Keratinocyte (primary cell): ENCODE measurements at regions not wholly inside any gene's neighbourhood (a gene's known extent, or its start where the extent isn't known, plus 50 kb on each side); places are given as distances from the start of the nearest gene placed in this dataset.

Source experiments
- DNase-seq: peaks from one replicate; pipeline ENCODE4 v3.0.0-alpha.2; 2011; ENCODE audit warnings: low read depth, missing footprints, low spot score
- FAIRE-seq: peaks from 2 replicates; lab custom pipeline; 2011; peaks lifted over from hg19 to GRCh38; lab: Jason Lieb, UNC
- H2AFZ ChIP-seq: 2 replicates; pipeline ENCODE4 v1.6.0; 2012; ENCODE audit warnings: low read length, control low read depth, inconsistent platforms; ENCODE audit not compliant: control insufficient read depth
- H3K27ac ChIP-seq: 2 replicates; pipeline ENCODE4 v1.5.1; 2011; ENCODE audit warnings: low read length; ENCODE audit not compliant: control insufficient read depth, insufficient read depth
- H3K27me3 ChIP-seq: 3 replicates; pipeline ENCODE4 v1.6.0; 2011; ENCODE audit warnings: low read length; ENCODE audit not compliant: control insufficient read depth, insufficient read depth; ENCODE audit errors: extremely low read depth
- H3K36me3 ChIP-seq, 2 experiments: 2 replicates in 1 of 2; 3 replicates in 1 of 2; pipeline ENCODE4 v1.5.1; 2011; ENCODE audit warnings: low read length in 2 of 2, mild to moderate bottlenecking in 1 of 2; ENCODE audit not compliant: control insufficient read depth in 2 of 2, insufficient read depth in 2 of 2; ENCODE audit errors: extremely low read depth in 1 of 2
- H3K4me1 ChIP-seq: 3 replicates; pipeline ENCODE4 v1.5.1; 2011; ENCODE audit warnings: low read length; ENCODE audit not compliant: control insufficient read depth, insufficient read depth; ENCODE audit errors: extremely low read depth
- H3K4me2 ChIP-seq: 3 replicates; pipeline ENCODE4 v1.6.0; 2011; ENCODE audit warnings: low read depth, low read length; ENCODE audit not compliant: control insufficient read depth, insufficient read depth; ENCODE audit errors: extremely low read depth
- H3K4me3 ChIP-seq, 3 experiments: fragments of 200-600 bp in 1 of 3; sonication (generic) in 1 of 3; 2 replicates in 2 of 3; 3 replicates in 1 of 3; pipeline ENCODE4 v1.5.1; 2011 to 2016; ENCODE audit warnings: low read length in 3 of 3, mild to moderate bottlenecking in 3 of 3, control low read depth in 2 of 3, inconsistent platforms in 1 of 3, low read depth in 1 of 3, mixed read lengths in 1 of 3, mixed run types in 1 of 3, moderate library complexity in 1 of 3; ENCODE audit not compliant: control insufficient read depth in 2 of 3, insufficient read depth in 2 of 3; ENCODE audit errors: extremely low read depth in 1 of 3
- H3K79me2 ChIP-seq: 2 replicates; pipeline ENCODE4 v1.6.0; 2012; ENCODE audit warnings: low read length; ENCODE audit not compliant: control insufficient read depth, insufficient read depth
- H3K9ac ChIP-seq: 3 replicates; pipeline ENCODE4 v1.6.0; 2011; ENCODE audit warnings: low read length; ENCODE audit not compliant: control insufficient read depth, insufficient read depth; ENCODE audit errors: extremely low read depth
- H3K9me1 ChIP-seq: 3 replicates; pipeline ENCODE4 v1.6.0; 2011; ENCODE audit warnings: low read length; ENCODE audit not compliant: control insufficient read depth, insufficient read depth; ENCODE audit errors: extremely low read depth
- H3K9me3 ChIP-seq: 2 replicates; pipeline ENCODE4 v1.5.1; 2012; ENCODE audit warnings: low read depth, low read length; ENCODE audit not compliant: control insufficient read depth
- H4K20me1 ChIP-seq: 3 replicates; pipeline ENCODE4 v1.6.0; 2011; ENCODE audit warnings: low read length; ENCODE audit not compliant: control insufficient read depth, insufficient read depth; ENCODE audit errors: extremely low read depth
- CTCF ChIP-seq, 3 experiments: IDR thresholded peaks in 1 of 3; conservative IDR thresholded peaks in 1 of 3; optimal IDR thresholded peaks in 1 of 3; 2 replicates in 2 of 3; 3 replicates in 1 of 3; pipeline versions ENCODE3 to v1.5.1; 2011; ENCODE audit warnings: low read length in 3 of 3, mild to moderate bottlenecking in 3 of 3, moderate library complexity in 2 of 3, control low read depth in 1 of 3, inconsistent platforms in 1 of 3; ENCODE audit not compliant: insufficient read depth in 2 of 3; ENCODE audit errors: extremely low read depth in 1 of 3
- EZH2 ChIP-seq: IDR thresholded peaks from one replicate; pipeline ENCODE4 v1.6.1; 2012; ENCODE audit warnings: inconsistent platforms, mild to moderate bottlenecking, low read length, moderate library complexity
- dilution Hi-C: fragments of 300-500 bp; cut with MboI; formaldehyde crosslinking; loops from one replicate; pipeline ENCODE4 v1.7.0; 2020; ENCODE audit warnings: low sequenced_read_pairs; ENCODE audit not compliant: extremely low pct_ligation_motif_present

- Histone ChIP-seq H4K20me1 (no peaks in the 10 kb centered on the region), H3K4me2 (no peak overlapping the region), H3K36me3 (no peaks in the 10 kb centered on the region), H3K27ac (no peak overlapping the region), H3K4me3 (no peak overlapping the region), H3K4me1 (no peaks in the 10 kb centered on the region), H3K79me2 (no peaks in the 10 kb centered on the region), H3K27me3 (peaks cover 5% of the 10 kb centered on the region), H3K9ac (no peak overlapping the region), H3K9me3 (no peaks in the 10 kb centered on the region), H2AFZ (no peak overlapping the region), H3K9me1 (no peaks in the 10 kb centered on the region)
- no peak for FAIRE-seq
- TF ChIP-seq CTCF (optimal IDR thresholded peaks at IDR 0.05 in 1 of 3, IDR thresholded peaks at IDR 0.05 in 1 of 3, conservative IDR thresholded peaks at IDR 0.05 in 1 of 3; ENCODE audit: extremely low read depth in 1 of 3, insufficient read depth in 2 of 3, low read length in 3 of 3): no peak
- no peak for TF ChIP-seq EZH2
- DNase-seq: no peak
- dilution Hi-C loops: no loop called here
Observed at GRCh38 chr3:194268654-194269512, 82.2 kb downstream of the CPN2 start.

GRCh38 chr3:194269610-194270145 is 81.5 kb downstream of the CPN2 start:
- Histone ChIP-seq H2AFZ (no peak overlapping the region), H3K4me1 (no peaks in the 10 kb centered on the region), H3K9ac (no peak overlapping the region), H3K79me2 (no peaks in the 10 kb centered on the region), H3K27me3 (peaks cover 5% of the 10 kb centered on the region), H3K27ac (no peak overlapping the region), H3K9me1 (no peaks in the 10 kb centered on the region), H3K4me3 (no peak overlapping the region), H3K36me3 (no peaks in the 10 kb centered on the region), H4K20me1 (no peaks in the 10 kb centered on the region), H3K4me2 (no peak overlapping the region), H3K9me3 (no peaks in the 10 kb centered on the region)
- FAIRE-seq (no peak), DNase-seq (no peak)
- dilution Hi-C loops: no loop called here
- no peak for TF ChIP-seq EZH2
- no peak for TF ChIP-seq CTCF (optimal IDR thresholded peaks at IDR 0.05 in 1 of 3, IDR thresholded peaks at IDR 0.05 in 1 of 3, conservative IDR thresholded peaks at IDR 0.05 in 1 of 3; ENCODE audit: extremely low read depth in 1 of 3, insufficient read depth in 2 of 3, low read length in 3 of 3)
